Fibroblast of gingiva (primary cell): ENCODE measurements at regions not wholly inside any gene's neighbourhood (a gene's known extent, or its start where the extent isn't known, plus 50 kb on each side); places are given as distances from the start of the nearest gene placed in this dataset.
"Not testable (repeated sequence)": the region's sequence is repeated elsewhere in the genome, so short reads cannot be mapped to it uniquely, and the experiment has no call there.

ENCODE experiments used
- DNase-seq: peaks from one replicate; pipeline ENCODE4 v3.0.0-alpha.2; 2011; ENCODE audit warnings: low read depth

DNA sequence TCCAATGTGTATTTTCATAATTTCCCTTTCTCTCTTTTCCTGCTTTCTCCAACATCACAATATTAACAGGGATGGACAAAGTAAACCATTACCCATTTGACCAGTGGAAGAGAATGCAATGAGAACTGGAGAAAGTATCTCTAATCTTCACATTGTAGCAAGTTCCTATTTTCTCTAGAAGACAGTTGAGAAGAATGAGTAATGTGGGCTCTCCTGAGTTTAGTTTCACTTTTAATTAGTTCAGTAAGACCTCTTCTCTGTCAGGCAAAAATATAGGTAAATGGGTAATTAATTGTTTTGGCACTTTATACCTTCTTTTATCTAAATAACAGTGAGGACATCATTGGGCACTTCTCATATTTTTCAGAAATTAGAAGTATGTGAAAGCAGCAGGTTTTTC is 602.0 kb downstream of the GLUD2 start:
- no peak for DNase-seq

DNA sequence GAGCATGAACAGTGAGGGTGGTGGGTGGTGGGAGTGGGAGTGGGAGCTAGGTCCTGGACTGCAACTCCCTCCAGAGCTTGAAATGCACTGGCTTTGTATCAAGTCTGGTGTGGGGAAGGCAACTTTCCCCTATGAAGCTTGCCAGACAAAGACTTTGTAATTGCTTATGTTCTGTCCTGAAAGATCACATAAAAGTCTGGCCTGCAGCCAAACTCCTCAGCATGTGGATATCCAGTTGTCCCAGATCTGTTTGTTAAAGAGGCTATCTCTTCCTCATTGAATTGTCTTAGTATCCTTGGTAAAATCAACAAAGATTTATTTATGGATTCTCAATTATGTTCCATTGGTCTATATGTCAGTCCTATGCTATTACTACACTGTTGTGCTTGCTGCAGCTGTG is 607.9 kb downstream of the GLUD2 start:
- no peak for DNase-seq

DNA sequence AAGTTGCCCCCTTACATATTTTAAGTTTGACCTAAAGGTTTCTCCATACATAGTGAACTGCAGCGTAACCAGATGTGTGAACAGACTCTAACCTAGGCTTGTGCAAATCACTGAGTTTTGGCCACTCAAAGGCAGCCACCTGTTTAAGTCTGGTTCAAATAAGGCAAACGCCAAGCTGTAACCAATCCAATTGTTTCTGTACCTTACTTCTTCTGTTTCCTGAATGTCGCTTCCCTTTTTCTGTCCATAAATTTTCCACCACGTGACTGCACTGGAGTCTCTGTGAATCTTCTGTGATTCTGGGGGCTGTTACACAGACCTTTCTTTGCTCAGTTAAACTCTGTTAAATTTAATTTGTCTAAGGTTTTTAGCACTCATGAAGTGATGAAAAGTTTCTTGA is 618.8 kb downstream of the GLUD2 start:
- no peak for DNase-seq

DNA sequence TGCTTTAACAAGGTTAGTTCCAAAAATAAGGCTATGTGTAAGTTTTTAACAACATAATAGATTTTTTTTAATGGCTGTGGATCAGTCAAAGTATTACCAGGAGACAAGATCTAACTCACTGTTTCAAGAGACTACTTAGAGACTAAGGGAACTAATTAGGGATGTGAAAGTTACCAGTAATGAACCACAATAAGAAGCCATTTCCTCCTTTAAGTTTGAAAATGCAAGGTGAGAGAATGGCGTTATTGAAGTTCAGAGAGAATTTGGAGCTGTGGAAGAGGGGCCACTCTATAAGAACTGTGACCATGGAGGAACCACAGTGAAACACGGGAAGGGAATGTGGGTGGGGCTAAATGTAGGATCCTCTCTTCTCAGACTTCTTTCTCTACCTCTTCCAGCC is 624.2 kb downstream of the GLUD2 start:
- DNase-seq = no peak

DNA sequence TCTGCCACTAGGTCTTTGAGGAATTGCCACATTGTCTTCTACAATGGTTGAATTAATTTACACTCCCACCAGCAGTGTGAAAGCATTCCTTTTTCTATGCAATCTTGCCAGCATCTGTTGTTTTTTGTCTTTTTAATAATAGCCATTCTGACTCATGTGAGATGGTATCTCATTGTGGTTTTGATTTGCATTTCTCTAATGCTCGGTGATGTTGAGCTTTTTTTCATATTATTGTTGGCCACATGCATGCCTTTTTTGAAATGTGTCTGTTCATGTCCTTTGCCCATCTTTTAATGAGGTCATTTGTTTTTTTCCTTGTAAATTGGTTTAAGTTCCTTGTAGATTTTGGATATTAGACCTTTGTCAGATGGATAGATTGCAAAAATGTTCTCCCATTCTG is 661.8 kb downstream of the GLUD2 start:
- peak; percentile 62 for DNase-seq

DNA sequence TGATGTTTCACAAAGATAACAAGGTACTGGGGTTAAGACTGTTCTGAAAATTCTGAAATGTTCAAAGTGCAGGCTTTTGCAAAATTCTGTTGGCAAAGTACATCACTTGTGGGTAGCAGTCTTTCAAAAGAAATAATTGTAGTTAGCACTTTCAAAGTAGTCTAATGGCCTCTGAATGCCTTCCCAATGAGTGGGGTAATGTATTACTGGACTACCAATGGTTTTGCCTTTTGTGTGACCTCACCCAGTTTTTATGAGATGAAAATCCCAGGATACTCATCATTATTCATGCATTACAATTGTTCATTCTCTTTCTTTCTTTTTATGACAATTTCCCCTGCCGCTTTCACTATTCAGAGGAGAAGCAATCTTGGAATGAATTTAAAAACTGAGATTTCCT is 686.1 kb downstream of the GLUD2 start:
- no peak for DNase-seq

DNA sequence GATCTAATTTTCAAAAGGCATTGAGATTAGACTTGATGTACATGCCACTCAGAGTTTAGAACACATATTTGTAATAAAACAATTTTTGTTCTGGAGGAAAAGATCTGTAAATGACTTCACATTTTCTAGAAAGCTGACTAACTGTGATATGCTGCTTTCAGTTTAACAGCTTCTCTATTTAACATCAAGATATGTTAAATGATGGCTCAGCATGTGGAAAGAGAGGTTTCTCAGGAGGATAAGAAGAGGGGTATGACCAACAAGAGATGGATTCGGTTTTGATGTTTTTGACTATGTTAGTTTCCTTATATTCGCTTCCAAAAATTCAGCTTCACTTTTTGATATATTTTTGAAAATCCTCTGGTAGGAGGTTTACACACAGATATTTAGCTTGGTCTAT is 698.7 kb downstream of the GLUD2 start:
- no peak for DNase-seq

DNA sequence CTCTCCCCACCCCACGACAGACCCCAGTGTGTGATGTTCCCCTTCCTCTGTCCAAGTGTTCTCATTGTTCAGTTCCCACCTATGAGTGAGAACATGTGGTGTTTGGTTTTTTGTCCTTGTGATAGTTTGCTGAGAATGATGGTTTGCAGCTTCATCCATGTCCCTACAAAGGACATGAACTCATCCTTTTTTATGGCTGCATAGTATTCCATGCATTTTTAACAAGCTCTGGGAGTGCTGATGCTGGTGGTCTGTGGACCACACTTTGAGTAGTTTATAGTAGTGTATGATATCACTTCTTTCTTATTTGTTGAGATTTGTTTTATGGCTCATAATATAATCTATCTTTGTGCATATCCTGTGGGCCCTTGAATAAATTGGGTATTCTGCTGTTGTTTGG is 706.2 kb downstream of the GLUD2 start:
- DNase-seq = not testable (repeated sequence)

DNA sequence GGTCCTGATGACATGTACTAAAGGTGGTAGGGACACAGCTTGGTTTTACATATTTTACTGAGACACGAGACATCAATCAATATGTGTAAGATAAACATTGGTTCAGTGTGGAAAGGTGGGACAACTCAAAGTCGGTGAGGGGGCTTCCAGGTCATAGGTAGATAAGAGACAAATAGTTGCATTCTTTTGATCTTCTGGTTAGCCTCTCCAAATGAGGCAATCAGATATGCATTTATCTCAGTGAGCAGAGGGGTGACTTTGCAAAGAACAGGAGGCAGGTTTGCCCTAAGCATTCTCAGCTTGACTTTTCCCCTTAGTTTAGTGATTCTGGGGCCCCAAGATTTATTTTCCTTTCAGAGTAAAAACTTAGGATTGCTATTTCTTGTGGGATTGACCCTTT is 706.9 kb downstream of the GLUD2 start:
- DNase-seq = no peak

DNA sequence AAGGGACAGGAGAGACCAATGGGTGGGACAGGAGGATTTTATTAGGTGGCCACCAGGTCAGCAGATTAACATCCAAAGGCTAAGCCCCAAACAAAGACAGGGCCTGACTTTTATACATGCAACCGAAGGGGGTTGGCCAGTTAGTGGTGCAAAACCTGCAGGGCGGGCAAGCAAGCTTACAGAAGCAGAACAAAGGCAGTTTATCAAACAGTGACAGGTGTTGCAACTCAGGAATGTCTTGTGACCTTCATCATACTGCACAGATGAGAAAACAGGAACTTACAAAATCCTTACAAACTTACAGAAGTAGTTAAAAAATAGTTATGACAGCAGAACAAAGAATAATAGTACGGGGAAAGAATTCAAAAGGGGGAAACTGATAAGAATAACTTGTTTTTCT is 708.1 kb downstream of the GLUD2 start:
- no peak for DNase-seq

DNA sequence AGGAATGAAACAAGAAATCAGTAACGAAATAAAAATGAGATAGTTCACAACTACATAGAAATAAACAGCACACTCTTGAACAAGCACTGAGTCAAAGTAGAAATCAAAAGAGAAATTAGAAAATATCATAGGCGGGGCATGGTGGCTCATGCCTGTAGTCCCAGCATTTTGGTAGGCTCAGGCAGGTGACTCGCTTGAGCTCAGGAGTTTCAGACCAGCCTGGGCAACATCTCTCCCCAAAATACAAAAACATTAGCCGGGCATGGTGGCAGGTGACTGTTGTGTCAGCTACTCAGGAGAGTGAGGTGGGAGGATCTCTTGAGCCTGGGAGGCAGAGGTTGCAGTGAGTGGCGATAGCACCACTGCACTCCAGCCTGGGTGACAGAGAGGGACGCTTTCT is 714.4 kb downstream of the GLUD2 start:
- no peak for DNase-seq

DNA sequence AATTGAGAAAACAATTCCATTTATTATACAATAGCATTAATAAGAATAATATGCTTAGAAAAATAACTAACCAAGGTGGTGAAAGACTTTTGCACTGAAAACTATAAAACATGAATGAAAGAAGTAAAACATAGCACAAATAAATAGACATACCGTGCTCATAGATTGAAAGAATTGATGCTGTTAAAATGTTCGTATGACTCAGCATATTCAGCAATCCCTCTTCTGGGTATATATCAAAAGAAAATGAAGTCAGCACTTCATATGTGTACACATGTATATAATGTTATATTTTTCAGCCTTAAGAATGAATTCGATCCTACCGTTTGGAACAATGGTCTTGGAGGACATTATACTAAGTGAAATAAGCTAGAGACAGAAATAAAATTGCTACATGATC is 716.3 kb downstream of the GLUD2 start:
- DNase-seq = no peak

DNA sequence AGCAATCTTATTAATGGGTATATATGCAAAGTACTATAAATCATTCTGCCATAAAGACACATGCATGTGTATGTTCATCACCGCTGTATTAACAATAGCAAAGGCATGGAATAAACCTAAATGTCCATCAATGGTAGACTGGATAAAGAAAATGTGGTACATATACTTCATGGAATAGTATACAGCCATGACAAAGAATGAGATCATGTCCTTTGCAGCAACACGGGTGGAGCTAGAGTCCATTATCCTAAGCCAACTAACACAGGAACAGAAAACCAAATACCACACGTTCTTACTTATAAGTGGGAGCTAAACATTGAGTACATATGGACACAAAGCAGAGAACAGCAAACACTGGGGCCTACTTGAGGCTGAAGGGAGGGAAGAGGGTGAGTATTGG is 720.8 kb downstream of the GLUD2 start:
- not testable (repeated sequence) for DNase-seq

DNA sequence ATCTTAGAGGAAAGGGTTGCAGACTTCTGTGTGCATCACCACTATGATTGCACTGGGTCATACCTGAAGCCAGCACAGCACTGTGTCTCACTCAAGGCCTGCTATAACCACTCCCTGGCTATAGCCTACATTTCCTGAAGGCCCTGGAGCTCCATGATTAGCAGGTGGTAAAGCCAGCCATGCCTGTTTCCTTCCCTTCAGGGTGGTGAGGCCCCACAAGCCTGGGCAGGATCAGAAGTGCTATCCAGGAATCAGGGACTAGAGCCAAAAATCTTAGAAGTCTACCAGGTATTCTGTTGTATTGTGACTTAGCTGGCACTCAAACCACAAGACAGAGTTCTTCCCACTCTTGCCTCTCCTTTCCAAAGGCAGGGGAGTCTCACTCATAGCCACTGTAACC is 734.6 kb downstream of the GLUD2 start:
- DNase-seq = no peak

DNA sequence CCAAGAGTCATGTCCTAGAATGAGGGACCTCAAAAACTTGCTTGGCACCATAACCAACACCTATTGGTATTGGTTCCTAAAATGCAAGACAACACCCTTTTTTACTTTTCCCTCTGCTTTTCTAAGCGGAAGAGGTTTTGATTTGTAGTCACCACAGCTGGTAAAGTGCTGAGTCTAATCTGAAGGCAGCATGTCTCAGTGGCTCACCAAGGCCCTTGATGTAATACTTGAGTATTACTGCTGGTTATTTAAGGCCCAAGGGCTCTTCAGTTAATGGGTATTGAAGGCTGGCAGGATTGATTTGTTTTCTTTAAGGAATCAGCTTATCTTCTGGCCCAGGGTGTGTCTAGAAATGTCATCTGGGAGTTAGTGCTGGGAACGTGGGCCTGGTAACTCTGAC is 735.1 kb downstream of the GLUD2 start:
- no peak for DNase-seq

DNA sequence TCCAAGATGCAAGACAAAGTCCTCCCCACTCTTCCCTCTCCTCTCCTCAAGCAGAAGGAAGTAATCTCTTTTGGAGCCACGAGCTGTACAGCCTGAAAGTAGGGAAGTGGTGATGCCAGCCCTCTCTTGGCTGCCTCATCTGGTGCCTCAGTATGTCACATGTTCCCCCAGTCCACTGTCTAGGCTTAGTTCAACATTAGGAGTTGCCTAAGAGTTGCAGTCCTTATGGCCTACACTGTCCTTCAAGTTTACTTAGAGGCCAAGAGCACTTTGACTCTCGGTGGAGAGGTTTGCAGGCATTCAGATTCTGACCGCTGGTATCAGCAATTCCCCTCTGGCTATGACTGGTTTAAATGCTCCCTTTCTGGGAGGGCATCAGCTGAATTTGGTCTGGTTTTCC is 735.6 kb downstream of the GLUD2 start:
- no peak for DNase-seq

DNA sequence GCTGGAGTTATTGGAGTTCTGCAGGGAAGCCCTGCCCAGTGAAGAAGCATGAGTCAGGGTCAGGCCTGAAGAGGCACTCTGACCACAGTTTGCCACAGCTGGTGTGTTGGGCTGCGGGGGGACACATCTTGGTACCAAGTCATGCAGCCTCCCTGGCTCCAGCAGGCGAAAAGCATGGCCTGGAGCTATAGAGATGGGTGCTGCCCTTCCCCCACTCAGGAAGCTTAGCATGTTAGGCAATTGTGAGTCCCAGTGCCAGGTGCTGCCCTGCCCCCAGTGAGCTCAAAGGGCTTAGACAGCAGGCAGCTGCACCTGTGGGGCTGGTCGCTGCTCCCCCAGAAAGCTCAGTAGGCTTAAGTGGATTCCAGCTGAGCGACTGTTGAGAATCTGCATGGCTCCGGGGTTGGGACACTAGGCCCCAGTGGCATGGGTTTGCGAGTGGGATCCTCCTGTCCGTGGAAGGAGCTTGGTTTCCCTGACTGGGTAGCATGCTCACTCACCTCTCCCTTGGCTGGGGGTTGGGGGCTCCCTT is 755.5 kb downstream of the GLUD2 start:
- no peak for DNase-seq

DNA sequence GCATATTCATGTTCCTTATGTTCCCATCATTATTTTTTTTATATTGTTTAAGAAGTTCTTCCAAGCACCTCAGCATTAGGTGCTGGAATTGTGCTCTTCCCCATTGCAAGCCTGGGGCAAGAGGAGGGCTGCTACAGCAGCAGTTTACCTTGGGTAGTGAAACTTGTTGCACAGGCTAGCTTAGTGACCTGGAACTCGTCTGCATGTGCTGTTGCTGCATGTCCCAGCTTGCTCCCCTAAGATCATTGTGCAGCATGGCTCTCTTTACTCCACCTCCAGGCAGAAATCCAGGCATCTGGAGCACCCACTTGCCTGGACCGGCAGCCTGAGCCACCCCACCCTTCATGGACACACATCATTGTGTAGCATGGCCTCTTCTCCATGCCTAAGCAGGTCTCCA is 776.0 kb downstream of the GLUD2 start:
- DNase-seq = no peak

DNA sequence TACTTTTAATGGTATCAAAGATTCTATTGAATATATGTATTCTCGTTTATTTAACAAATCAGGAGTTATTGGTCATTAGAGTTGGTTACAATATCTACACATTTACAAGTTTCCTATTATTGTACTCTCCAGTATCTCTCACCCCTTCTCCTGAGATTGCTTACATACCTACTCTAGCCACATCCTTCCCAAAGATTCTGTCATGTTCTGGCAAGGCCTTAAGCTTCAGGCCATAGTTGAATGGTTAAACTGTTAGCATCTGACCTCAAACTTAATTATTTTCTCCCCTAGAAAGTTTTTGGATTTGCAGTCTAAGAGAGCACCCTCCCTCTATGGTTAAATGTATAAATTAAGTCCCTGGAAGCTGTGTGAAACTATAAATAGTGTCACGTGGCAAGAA is 784.2 kb downstream of the GLUD2 start:
- DNase-seq = no peak

DNA sequence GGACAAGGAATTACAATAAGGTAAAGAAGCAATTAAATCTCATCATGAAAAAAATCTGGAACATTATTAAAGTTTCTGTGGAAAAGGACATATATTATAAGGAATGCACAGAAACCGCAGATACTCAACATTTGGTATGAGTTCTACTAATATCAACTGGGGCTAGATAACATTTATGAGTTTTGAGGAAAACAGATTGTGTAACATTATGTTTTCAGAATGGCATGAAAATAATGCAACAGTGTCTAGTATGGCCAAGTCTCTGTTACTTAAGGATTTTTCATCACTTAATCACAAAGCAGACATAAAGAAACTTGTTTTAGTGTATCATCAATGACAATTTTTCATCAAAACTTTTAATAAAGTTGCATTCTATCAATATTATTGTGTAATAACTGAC is 785.0 kb downstream of the GLUD2 start:
- DNase-seq = peak; percentile 7

DNA sequence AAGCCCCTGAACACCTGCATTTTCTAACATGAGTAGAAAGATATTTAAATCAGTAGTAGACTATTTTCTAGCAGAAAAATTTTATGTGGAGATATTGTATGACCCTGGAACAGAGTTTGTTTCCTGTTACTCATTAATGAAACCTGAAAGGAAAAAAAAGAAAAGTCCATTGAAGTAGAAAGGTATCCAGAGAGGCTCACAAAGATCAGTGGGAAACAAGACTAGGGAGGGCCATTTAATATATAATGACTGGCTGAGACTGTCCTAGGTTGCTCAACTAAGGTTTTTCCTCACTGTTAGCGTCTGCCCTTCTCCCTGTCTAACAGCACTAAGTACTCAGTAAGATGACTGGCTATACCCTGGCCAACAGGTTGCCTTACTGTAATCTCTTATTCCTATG is 788.6 kb downstream of the GLUD2 start:
- no peak for DNase-seq

DNA sequence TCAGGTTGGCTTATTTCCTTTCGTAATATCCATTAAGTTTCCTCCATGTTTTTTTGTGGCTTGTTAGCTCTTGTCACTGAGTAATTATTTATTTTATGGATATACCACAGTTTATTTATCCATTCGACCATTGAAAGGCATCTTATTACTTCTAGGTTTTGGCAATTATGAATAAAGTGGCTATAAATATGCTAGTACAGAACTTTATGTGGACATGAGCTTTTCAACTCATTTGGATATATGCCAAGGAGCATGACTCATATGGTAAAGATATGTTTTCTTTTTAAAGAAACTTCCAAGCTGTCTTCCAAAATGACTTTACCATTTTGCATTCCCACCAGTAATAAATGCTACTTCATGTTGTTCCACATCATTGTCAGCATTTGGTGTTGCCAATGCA is 803.6 kb downstream of the GLUD2 start:
- DNase-seq = peak; percentile 49

DNA sequence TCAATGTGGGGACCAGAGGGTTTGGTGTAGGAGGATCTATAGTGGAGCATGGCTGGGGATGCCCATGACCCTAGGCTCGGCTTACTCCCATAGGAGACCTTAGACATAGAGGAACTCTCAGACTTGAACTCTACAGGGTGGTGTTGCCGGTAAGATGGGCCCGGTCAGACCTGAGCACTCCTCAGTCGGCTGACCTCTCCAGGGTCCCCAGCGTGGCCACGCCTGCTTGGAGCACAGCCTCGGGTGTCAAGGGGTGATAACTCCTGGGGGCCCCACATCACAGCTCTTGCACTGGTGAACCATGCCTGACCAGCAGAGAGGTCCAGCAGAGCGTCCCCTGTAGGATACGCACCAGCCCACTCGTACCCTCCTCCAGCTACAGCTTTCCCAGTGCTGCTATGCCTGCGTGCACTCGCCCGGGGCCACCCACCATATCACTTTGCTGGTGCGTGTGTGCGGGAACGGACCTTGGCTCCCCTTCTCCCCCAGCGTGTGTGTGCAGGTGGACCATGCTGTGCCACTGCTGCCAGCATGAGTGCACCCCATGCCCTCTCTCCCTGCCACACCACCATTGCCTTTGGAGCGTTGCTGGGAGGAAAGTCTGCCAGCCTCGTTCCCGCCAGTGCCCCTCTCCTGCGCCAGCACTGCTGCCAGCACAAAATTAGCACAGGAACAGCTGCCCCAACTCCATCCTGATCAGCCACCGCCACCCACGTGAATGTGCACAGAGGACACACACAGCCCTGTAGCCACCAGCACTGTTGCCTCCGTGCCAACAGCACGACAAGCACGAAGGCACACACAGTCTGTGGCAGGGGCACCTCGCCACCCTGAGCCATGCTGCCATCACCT is 806.6 kb downstream of the GLUD2 start:
- DNase-seq = no peak

DNA sequence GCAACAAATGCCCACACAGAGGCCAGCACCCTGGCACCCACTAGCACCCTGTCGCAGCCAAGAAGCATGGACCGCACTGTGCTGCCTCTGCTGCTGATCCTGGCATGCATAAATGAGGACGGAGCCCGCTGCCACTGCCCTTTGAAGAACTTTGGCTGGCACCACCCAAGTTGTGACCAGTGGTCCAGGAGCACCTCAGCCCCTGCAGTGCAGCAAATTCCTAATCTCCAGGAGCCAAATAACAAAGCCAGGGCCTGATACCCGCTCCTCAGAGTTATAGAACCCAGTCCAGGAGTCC is 807.2 kb downstream of the GLUD2 start:
- DNase-seq = no peak
